B cell (primary cell): ENCODE measurements at regions not wholly inside any gene's neighbourhood (a gene's known extent, or its start where the extent isn't known, plus 50 kb on each side); places are given as distances from the start of the nearest gene placed in this dataset.

Experiments
- ATAC-seq: fragments of 200-7000 bp; cut with Tn5 transposase; one replicate; pipeline ENCODE4 v1.10.0; 2021; ENCODE audit warnings: low read depth, mild to moderate bottlenecking, moderate number of reproducible peaks, moderate library complexity
- CTCF ChIA-PET: fragments of 350-600 bp; sonication (Branson Sonifier 250); formaldehyde crosslinking; loops from one replicate; lab custom pipeline; 2021; ENCODE audit warnings: antibody characterized with exemption, inconsistent platforms; lab: Charles Lee
- POLR2A ChIA-PET: fragments of 350-600 bp; sonication (Branson Sonifier 250); formaldehyde crosslinking; loops from one replicate; lab custom pipeline; 2021; ENCODE audit warnings: antibody characterized with exemption; lab: Charles Lee
- DNase-seq: peaks from one replicate; pipeline ENCODE4 v3.0.0; 2013
- H2AFZ ChIP-seq: 2 replicates; pipeline ENCODE4 v1.6.1; 2012; ENCODE audit warnings: mild to moderate bottlenecking, low read depth, low read length; ENCODE audit not compliant: insufficient read depth, poor library complexity, severe bottlenecking
- H3K27ac ChIP-seq, 2 donors: 1 replicate in 1 of 2; 2 replicates in 1 of 2; pipeline ENCODE4 v1.5.1; 2012 to 2013; ENCODE audit warnings: low read length in 2 of 2, mild to moderate bottlenecking in 2 of 2, moderate library complexity in 1 of 2
- H3K27me3 ChIP-seq, 4 experiments: fragments of 200-600 bp in 1 of 4; sonication (generic) in 1 of 4; replicated peaks in 1 of 4; 1 replicate in 2 of 4; 2 replicates in 2 of 4; pipeline versions ENCODE4 v1.6.1 to v1.7.0; 2013 to 2016; ENCODE audit warnings: low read length in 3 of 4, mild to moderate bottlenecking in 2 of 4, mixed read lengths in 1 of 4, moderate library complexity in 1 of 4; ENCODE audit not compliant: insufficient read depth in 4 of 4, control insufficient read depth in 3 of 4; ENCODE audit errors: control extremely low read depth in 1 of 4
- H3K36me3 ChIP-seq, 2 experiments: replicated peaks in 1 of 2; 1 replicate in 1 of 2; 2 replicates in 1 of 2; pipeline versions ENCODE4 v1.6.1 to v1.7.1; 2013; ENCODE audit warnings: low read length in 1 of 2; ENCODE audit not compliant: insufficient read depth in 2 of 2, control insufficient read depth in 1 of 2; ENCODE audit errors: control extremely low read depth in 1 of 2, extremely low read depth in 1 of 2
- H3K4me1 ChIP-seq, 2 donors: fragments of 200-600 bp in 1 of 2; sonication (generic) in 1 of 2; 1 replicate in 1 of 2; 2 replicates in 1 of 2; pipeline versions ENCODE4 v1.5.1 to v1.6.1; 2013 to 2017; ENCODE audit warnings: low read length in 2 of 2; ENCODE audit not compliant: control insufficient read depth in 2 of 2, insufficient read depth in 2 of 2
- H3K4me2 ChIP-seq: replicated peaks from 2 replicates; pipeline ENCODE3; 2012; ENCODE audit warnings: mild to moderate bottlenecking, low read depth, low read length; ENCODE audit not compliant: poor library complexity, severe bottlenecking
- H3K4me3 ChIP-seq, 5 experiments: fragments of 200-600 bp in 1 of 5; sonication (generic) in 1 of 5; 1 replicate in 3 of 5; 2 replicates in 2 of 5; pipeline versions ENCODE4 v1.5.1 to v1.7.0; 2011 to 2016; ENCODE audit warnings: low read length in 4 of 5, mild to moderate bottlenecking in 4 of 5, low read depth in 2 of 5, control low read depth in 1 of 5, moderate library complexity in 1 of 5; ENCODE audit not compliant: insufficient read depth in 1 of 5; ENCODE audit errors: control extremely low read depth in 1 of 5, extremely low read depth in 1 of 5
- H3K79me2 ChIP-seq: fragments of 200-600 bp; sonication (generic); one replicate; pipeline ENCODE4 v1.6.0; 2016; ENCODE audit warnings: low read length; ENCODE audit not compliant: control insufficient read depth, insufficient read depth
- H3K9ac ChIP-seq: fragments of 200-600 bp; sonication (generic); 2 replicates; pipeline ENCODE4 v1.6.1; 2017; ENCODE audit warnings: mild to moderate bottlenecking, low read length, moderate library complexity
- H3K9me3 ChIP-seq, 3 donors: one replicate each; pipeline versions ENCODE4 v1.6.1 to v1.7.1; 2013; ENCODE audit warnings: low read length in 2 of 3; ENCODE audit not compliant: control insufficient read depth in 2 of 3, insufficient read depth in 1 of 3; ENCODE audit errors: control extremely low read depth in 1 of 3
- H4K20me1 ChIP-seq: 2 replicates; pipeline ENCODE4 v1.6.0; 2012; ENCODE audit warnings: mild to moderate bottlenecking, low read length; ENCODE audit not compliant: insufficient read depth, control insufficient read depth, poor library complexity, severe bottlenecking
- H3K27ac Mint-ChIP-seq: one replicate; pipeline ENCODE4 v1.8.0; 2021; ENCODE audit warnings: mixed read lengths
- H3K27me3 Mint-ChIP-seq: one replicate; pipeline ENCODE4 v1.8.0; 2021; ENCODE audit warnings: mixed read lengths
- H3K4me1 Mint-ChIP-seq: one replicate; pipeline ENCODE4 v1.8.0; 2021; ENCODE audit warnings: mixed read lengths
- H3K4me3 Mint-ChIP-seq: one replicate; pipeline ENCODE4 v1.8.0; 2021; ENCODE audit warnings: mixed read lengths
- H3K9me3 Mint-ChIP-seq: one replicate; pipeline ENCODE4 v1.8.0; 2022; ENCODE audit warnings: mixed read lengths; ENCODE audit not compliant: insufficient read depth
- CTCF ChIP-seq: fragments of 200-600 bp; IDR thresholded peaks from one replicate; pipeline ENCODE4 v1.8.0; 2022; ENCODE audit warnings: antibody characterized with exemption, mild to moderate bottlenecking
- EZH2 ChIP-seq: IDR thresholded peaks from 2 replicates; pipeline ENCODE4 v1.6.1; 2012; ENCODE audit warnings: borderline replicate concordance, low read depth, mild to moderate bottlenecking, moderate library complexity, low read length; ENCODE audit not compliant: insufficient read depth, poor library complexity, severe bottlenecking
- WGBS: methylation state at CpG from one replicate; pipeline ENCODE4 v1.1.5; 2013; ENCODE audit warnings: missing lambda C conversion rate; ENCODE audit not compliant: insufficient coverage; 5-methylcytosine and 5-hydroxymethylcytosine counted together
- intact Hi-C: fragments of 100-400 bp; cut with micrococcal nuclease; formaldehyde crosslinking; loops from one replicate; pipeline ENCODE4 v1.10.0; 2022

DNA sequence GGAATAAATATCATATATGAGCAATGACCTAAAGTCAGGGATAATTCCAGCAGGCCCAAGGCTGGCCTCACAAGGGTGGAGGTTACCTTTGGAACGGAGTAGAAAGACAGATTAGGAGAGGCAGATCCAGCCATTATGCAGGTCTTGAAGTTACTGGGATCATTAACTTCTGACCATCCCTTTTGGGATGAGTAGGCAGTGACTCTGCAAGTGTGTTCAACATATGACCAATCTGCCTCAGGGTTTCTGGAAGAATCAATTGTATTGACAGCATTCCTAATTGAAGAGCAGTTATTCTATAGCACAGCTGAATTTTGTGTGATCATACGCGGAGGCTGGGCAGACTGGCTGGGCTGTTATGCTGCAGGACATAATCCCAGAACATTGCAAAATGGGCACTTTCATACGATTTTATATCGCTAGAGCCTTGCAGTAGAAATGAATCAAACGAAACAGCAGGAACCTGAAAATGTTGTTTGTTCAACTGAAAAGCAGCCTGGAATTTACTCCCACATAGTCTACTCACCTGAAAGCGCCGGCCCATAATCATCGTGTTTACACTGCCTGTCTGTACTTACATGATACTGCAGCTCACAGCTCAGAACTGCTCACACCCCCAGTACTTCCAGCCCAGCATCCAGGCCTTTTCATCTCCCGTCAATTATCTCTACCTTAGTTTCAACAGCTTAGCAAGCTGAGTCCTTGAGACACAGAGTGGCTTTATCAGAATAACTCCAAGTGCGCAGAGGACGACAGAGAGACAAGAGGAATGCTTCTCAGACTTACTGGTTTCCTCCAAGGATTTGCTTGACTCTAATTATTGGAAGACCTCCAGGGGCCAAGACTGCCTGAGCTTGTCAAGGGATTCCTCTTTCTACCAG lies 556.1 kb downstream of the EFNB2 start:
- Mint-ChIP-seq H3K9me3 (peaks cover 5% of the 10 kb centered on the region), H3K4me1 (no peaks in the 10 kb centered on the region), H3K27ac (no peak overlapping the region), H3K4me3 (no peak overlapping the region), H3K27me3 (no peaks in the 10 kb centered on the region)
- ChIA-PET POLR2A (no interaction called here), CTCF (no interaction called here)
- TF ChIP-seq EZH2 (no peak), CTCF (no peak)
- no peaks in the 10 kb centered on the region for H3K79me2 ChIP-seq
- H3K36me3 ChIP-seq = no peaks in the 10 kb centered on the region
- no peaks in the 10 kb centered on the region for H4K20me1 ChIP-seq
- no peak overlapping the region for H3K9ac ChIP-seq
- H3K9me3 ChIP-seq = peaks cover 0 to 4% (median 0%) of the 10 kb centered on the region in 3 donors
- intact Hi-C loops = no loop called here
- 91% methylated on average over 11 of the region's 12 CpGs for WGBS
- ATAC-seq = no peak
- H3K4me3 ChIP-seq = no peak overlapping the region
- no peak overlapping the region for H2AFZ ChIP-seq
- no peak overlapping the region for H3K27ac ChIP-seq
- no peak for DNase-seq
- H3K4me1 ChIP-seq = no peaks in the 10 kb centered on the region
- no peak overlapping the region for H3K4me2 ChIP-seq
- no peaks in the 10 kb centered on the region for H3K27me3 ChIP-seq

- no peaks in the 10 kb centered on the region for H3K4me1 Mint-ChIP-seq
- Histone ChIP-seq H3K27ac (no peak overlapping the region), H2AFZ (no peak overlapping the region), H4K20me1 (no peaks in the 10 kb centered on the region), H3K9ac (no peak overlapping the region), H3K36me3 (no peaks in the 10 kb centered on the region), H3K4me3 (no peak overlapping the region), H3K9me3 (peaks cover 0 to 4% (median 0%) of the 10 kb centered on the region in 3 donors), H3K4me1 (no peaks in the 10 kb centered on the region), H3K27me3 (no peaks in the 10 kb centered on the region), H3K4me2 (no peak overlapping the region), H3K79me2 (no peaks in the 10 kb centered on the region)
- no CpG with 5 or more reads among the region's 1 CpG for WGBS
- DNase-seq (no peak), ATAC-seq (no peak)
- no peak overlapping the region for H3K4me3 Mint-ChIP-seq
- no peak overlapping the region for H3K27ac Mint-ChIP-seq
- no peak for TF ChIP-seq EZH2
- no peak for TF ChIP-seq CTCF
- POLR2A ChIA-PET = no interaction called here
- CTCF ChIA-PET = no interaction called here
- peaks cover 3% of the 10 kb centered on the region for H3K9me3 Mint-ChIP-seq
- no peaks in the 10 kb centered on the region for H3K27me3 Mint-ChIP-seq
- intact Hi-C loops = no loop called here
Measured at GRCh38 chr13:105974380-105974779, 561.1 kb downstream of the EFNB2 start.
